Suprapubic skin (tissue), 4 donors: ENCODE measurements at regions not wholly inside any gene's neighbourhood (a gene's known extent, or its start where the extent isn't known, plus 50 kb on each side); places are given as distances from the start of the nearest gene placed in this dataset.

Experiments used
- DNase-seq, 2 donors: peaks; one replicate each; pipeline ENCODE4 v3.0.0-alpha.2; 2019; ENCODE audit warnings: low spot score in 2 of 2
- H3K27ac ChIP-seq: fragments of 200-600 bp; sonication (generic); one replicate; pipeline ENCODE4 v1.5.1; 2019
- H3K27me3 ChIP-seq: fragments of 200-600 bp; sonication (generic); one replicate; pipeline ENCODE4 v1.5.1; 2019
- H3K36me3 ChIP-seq: fragments of 200-600 bp; sonication (generic); one replicate; pipeline ENCODE4 v1.5.1; 2019
- H3K4me1 ChIP-seq: fragments of 200-600 bp; sonication (generic); one replicate; pipeline ENCODE4 v1.5.1; 2019
- H3K4me3 ChIP-seq: fragments of 200-600 bp; sonication (generic); one replicate; pipeline ENCODE4 v1.5.1; 2019; ENCODE audit warnings: mild to moderate bottlenecking
- H3K9me3 ChIP-seq: fragments of 200-600 bp; sonication (generic); one replicate; pipeline ENCODE4 v1.5.1; 2019
- CTCF ChIP-seq, 2 donors: fragments of 200-600 bp in 1 of 2; fragments of 450-650 bp in 1 of 2; sonication (generic) in 1 of 2; IDR thresholded peaks; one replicate each; pipeline ENCODE4 v1.5.1; 2016 to 2019; ENCODE audit warnings: antibody characterized with exemption in 2 of 2, mild to moderate bottlenecking in 1 of 2, moderate library complexity in 1 of 2
- EP300 ChIP-seq: sonication (generic); formaldehyde crosslinking; IDR thresholded peaks from one replicate; pipeline ENCODE4 v1.6.1; 2017; ENCODE audit warnings: antibody characterized with exemption
- POLR2A ChIP-seq, 2 donors: fragments of 450-650 bp; IDR thresholded peaks; one replicate each; pipeline ENCODE4 v1.6.1; 2017; ENCODE audit warnings: antibody characterized with exemption in 2 of 2, mild to moderate bottlenecking in 2 of 2, moderate library complexity in 2 of 2
- POLR2AphosphoS5 ChIP-seq, 3 donors: sonication (generic); formaldehyde crosslinking; IDR thresholded peaks; one replicate each; pipeline ENCODE4 v1.6.1; 2017; ENCODE audit warnings: antibody characterized with exemption in 3 of 3
- WGBS: methylation state at CpG from one replicate; pipeline ENCODE4 v1.1.5; 2018; 5-methylcytosine and 5-hydroxymethylcytosine counted together

GRCh38 chr1:80966266-80966665, 834.5 kb upstream of the ADGRL2 start:
- no peak overlapping the region for H3K27ac ChIP-seq
- no peaks in the 10 kb centered on the region for H3K27me3 ChIP-seq
- no peak for TF ChIP-seq EP300
- no peak for TF ChIP-seq CTCF (IDR thresholded peaks at IDR 0.05)
- no peak for TF ChIP-seq POLR2A (IDR thresholded peaks at IDR 0.05)
- no peak for TF ChIP-seq POLR2AphosphoS5 (IDR thresholded peaks at IDR 0.05)
- no peaks in the 10 kb centered on the region for H3K36me3 ChIP-seq
- DNase-seq, result no peak
- H3K4me3 ChIP-seq, result no peak overlapping the region
- no peaks in the 10 kb centered on the region for H3K4me1 ChIP-seq
- 58% methylated on average over 1 of the region's 1 CpG for WGBS
- no peaks in the 10 kb centered on the region for H3K9me3 ChIP-seq

- Histone ChIP-seq H3K4me1 (no peaks in the 10 kb centered on the region), H3K27ac (no peak overlapping the region), H3K9me3 (no peaks in the 10 kb centered on the region), H3K27me3 (no peaks in the 10 kb centered on the region), H3K4me3 (no peak overlapping the region), H3K36me3 (no peaks in the 10 kb centered on the region)
- no peak for DNase-seq
- 87% methylated on average over 1 of the region's 1 CpG for WGBS
- no peak for TF ChIP-seq POLR2AphosphoS5 (IDR thresholded peaks at IDR 0.05)
- TF ChIP-seq CTCF (IDR thresholded peaks at IDR 0.05), result no peak
- TF ChIP-seq EP300, result no peak
- no peak for TF ChIP-seq POLR2A (IDR thresholded peaks at IDR 0.05)
Observed at GRCh38 chr1:80962564-80962963, 838.2 kb upstream of the ADGRL2 start.

GRCh38 chr1:80961464-80962190, 839.1 kb upstream of the ADGRL2 start:
- no peaks in the 10 kb centered on the region for H3K4me1 ChIP-seq

GRCh38 chr1:80933346-80933745, 867.4 kb upstream of the ADGRL2 start:
- Histone ChIP-seq H3K36me3 (no peaks in the 10 kb centered on the region), H3K9me3 (peaks cover 10% of the 10 kb centered on the region), H3K27me3 (no peaks in the 10 kb centered on the region), H3K4me3 (no peak overlapping the region), H3K27ac (no peak overlapping the region), H3K4me1 (no peaks in the 10 kb centered on the region)
- 83% methylated on average over 1 of the region's 1 CpG for WGBS
- no peak for TF ChIP-seq POLR2AphosphoS5 (IDR thresholded peaks at IDR 0.05)
- no peak for TF ChIP-seq POLR2A (IDR thresholded peaks at IDR 0.05)
- TF ChIP-seq EP300, result no peak
- TF ChIP-seq CTCF (IDR thresholded peaks at IDR 0.05), result no peak
- no peak for DNase-seq

More at GRCh38 chr1:80961464-80962190, 839.1 kb upstream of the ADGRL2 start:
- no peaks in the 10 kb centered on the region for H3K36me3 ChIP-seq
- TF ChIP-seq POLR2AphosphoS5 (IDR thresholded peaks at IDR 0.05), result no peak
- WGBS, result 83% methylated on average over 5 of the region's 5 CpGs
- H3K27ac ChIP-seq, result no peak overlapping the region
- DNase-seq, result no peak
- H3K4me3 ChIP-seq, result no peak overlapping the region
- no peaks in the 10 kb centered on the region for H3K9me3 ChIP-seq
- no peaks in the 10 kb centered on the region for H3K27me3 ChIP-seq

- no peak for DNase-seq
- TF ChIP-seq POLR2A (IDR thresholded peaks at IDR 0.05), result no peak
- no peak for TF ChIP-seq EP300
- TF ChIP-seq POLR2AphosphoS5 (IDR thresholded peaks at IDR 0.05), result no peak
- Histone ChIP-seq H3K36me3 (no peaks in the 10 kb centered on the region), H3K9me3 (peaks cover 10% of the 10 kb centered on the region), H3K4me3 (no peak overlapping the region), H3K27ac (no peak overlapping the region), H3K27me3 (no peaks in the 10 kb centered on the region), H3K4me1 (no peaks in the 10 kb centered on the region)
Observed at GRCh38 chr1:80931178-80931577, 869.6 kb upstream of the ADGRL2 start.

GRCh38 chr1:80929868-80930508, 870.7 kb upstream of the ADGRL2 start:
- Histone ChIP-seq H3K27ac (no peak overlapping the region), H3K9me3 (peaks cover 10% of the 10 kb centered on the region), H3K36me3 (no peaks in the 10 kb centered on the region), H3K4me1 (no peaks in the 10 kb centered on the region), H3K4me3 (no peak overlapping the region), H3K27me3 (no peaks in the 10 kb centered on the region)
- no peak for DNase-seq
- no peak for TF ChIP-seq POLR2AphosphoS5 (IDR thresholded peaks at IDR 0.05)
- 67% methylated on average over 2 of the region's 3 CpGs for WGBS
